OCI-LY1 (cell line): ENCODE measurements at regions not wholly inside any gene's neighbourhood (a gene's known extent, or its start where the extent isn't known, plus 50 kb on each side); places are given as distances from the start of the nearest gene placed in this dataset.

Experiments
- H2AFZ ChIP-seq: fragments of 200-600 bp; sonication (generic), shearing (Covaris generic); 2 replicates; pipeline ENCODE4 v1.6.0; 2014; ENCODE audit warnings: antibody characterized with exemption, mild to moderate bottlenecking, low read length
- H3F3A ChIP-seq: fragments of 200-600 bp; sonication (generic), shearing (Covaris generic); 2 replicates; pipeline ENCODE4 v1.6.0; 2014; ENCODE audit warnings: mild to moderate bottlenecking, antibody characterized with exemption, low read length, moderate library complexity; ENCODE audit not compliant: insufficient read depth
- H3K27ac ChIP-seq: fragments of 200-600 bp; sonication (generic); 2 replicates; pipeline ENCODE4 v1.5.1; 2014; ENCODE audit warnings: low read length, mixed run types, mild to moderate bottlenecking, low read depth; ENCODE audit not compliant: poor library complexity, severe bottlenecking
- H3K27me3 ChIP-seq: fragments of 200-600 bp; sonication (generic); 2 replicates; pipeline ENCODE4 v1.6.0; 2014; ENCODE audit warnings: antibody characterized with exemption, mild to moderate bottlenecking, low read length, moderate library complexity; ENCODE audit not compliant: insufficient read depth
- H3K36me3 ChIP-seq: fragments of 200-600 bp; sonication (generic); 2 replicates; pipeline ENCODE4 v1.6.1; 2014; ENCODE audit warnings: mild to moderate bottlenecking, antibody characterized with exemption, low read length, moderate library complexity, mixed read lengths; ENCODE audit not compliant: insufficient read depth
- H3K4me1 ChIP-seq: fragments of 200-600 bp; sonication (generic); 2 replicates; pipeline ENCODE4 v1.5.1; 2014; ENCODE audit warnings: mild to moderate bottlenecking, low read length, moderate library complexity; ENCODE audit not compliant: insufficient read depth, severe bottlenecking
- H3K4me2 ChIP-seq: fragments of 200-600 bp; sonication (generic), shearing (Covaris generic); 2 replicates; pipeline ENCODE4 v1.6.1; 2014; ENCODE audit warnings: low read length
- H3K4me3 ChIP-seq: fragments of 200-600 bp; sonication (generic); 2 replicates; pipeline ENCODE4 v1.5.1; 2014; ENCODE audit warnings: low read length, low read depth, mild to moderate bottlenecking, mixed read lengths; ENCODE audit not compliant: poor library complexity, severe bottlenecking
- H3K79me2 ChIP-seq: fragments of 200-600 bp; shearing (Covaris generic); 2 replicates; pipeline ENCODE4 v1.6.1; 2016; ENCODE audit warnings: mixed run types, low read length, mixed read lengths; ENCODE audit not compliant: insufficient read depth
- H3K9ac ChIP-seq: fragments of 200-600 bp; sonication (generic), shearing (Covaris generic); 2 replicates; pipeline ENCODE4 v1.6.1; 2014; ENCODE audit warnings: mild to moderate bottlenecking, low read length, mixed read lengths
- H3K9me2 ChIP-seq: fragments of 200-600 bp; sonication (generic), shearing (Covaris generic); 2 replicates; pipeline ENCODE4 v1.6.1; 2014; ENCODE audit warnings: low read depth, mild to moderate bottlenecking, low read length, mixed read lengths
- H3K9me3 ChIP-seq: fragments of 200-600 bp; shearing (Covaris generic); 2 replicates; pipeline ENCODE4 v1.6.1; 2014; ENCODE audit warnings: low read length, mixed read lengths
- H4K20me1 ChIP-seq: fragments of 200-600 bp; sonication (generic), shearing (Covaris generic); 2 replicates; pipeline ENCODE4 v1.6.0; 2016; ENCODE audit warnings: mild to moderate bottlenecking, low read length; ENCODE audit not compliant: insufficient read depth
- CTCF ChIP-seq: fragments of 200-600 bp; sonication (generic), shearing (Covaris generic); IDR thresholded peaks from 2 replicates; pipeline ENCODE4 v1.5.1; 2017; ENCODE audit warnings: mild to moderate bottlenecking, antibody characterized with exemption, low read length, moderate library complexity, mixed read lengths
- EZH2 ChIP-seq: fragments of 200-600 bp; sonication (generic), shearing (Covaris generic); IDR thresholded peaks from 2 replicates; pipeline ENCODE4 v1.8.0; 2017; ENCODE audit warnings: borderline replicate concordance, mixed run types, mild to moderate bottlenecking, antibody characterized with exemption, low read length, moderate library complexity, mixed read lengths

GRCh38 chr4:64766565-64766964 lies 357.3 kb upstream of the TECRL start:
- H3K27ac ChIP-seq = no peak overlapping the region
- no peaks in the 10 kb centered on the region for H3K36me3 ChIP-seq
- H3K4me1 ChIP-seq = no peaks in the 10 kb centered on the region
- no peaks in the 10 kb centered on the region for H4K20me1 ChIP-seq
- no peak overlapping the region for H3K9ac ChIP-seq
- H3F3A ChIP-seq = no peaks in the 10 kb centered on the region
- H2AFZ ChIP-seq = no peak overlapping the region
- H3K9me2 ChIP-seq = no peaks in the 10 kb centered on the region
- no peaks in the 10 kb centered on the region for H3K9me3 ChIP-seq
- H3K4me3 ChIP-seq = no peak overlapping the region
- H3K27me3 ChIP-seq = no peaks in the 10 kb centered on the region
- no peak overlapping the region for H3K4me2 ChIP-seq
- no peaks in the 10 kb centered on the region for H3K79me2 ChIP-seq
- TF ChIP-seq EZH2 = no peak
- no peak for TF ChIP-seq CTCF

- TF ChIP-seq CTCF (no peak), EZH2 (no peak)
- Histone ChIP-seq H3K9ac (no peak overlapping the region), H3K27me3 (no peaks in the 10 kb centered on the region), H2AFZ (no peak overlapping the region), H3K79me2 (no peaks in the 10 kb centered on the region), H3K4me2 (no peak overlapping the region), H3K36me3 (no peaks in the 10 kb centered on the region), H3K9me3 (0 out of 2 replicates have a peak, but pooled peaks cover 3% of the 10 kb centered on the region), H3F3A (no peaks in the 10 kb centered on the region), H3K9me2 (no peaks in the 10 kb centered on the region), H4K20me1 (no peaks in the 10 kb centered on the region), H3K27ac (no peak overlapping the region), H3K4me1 (no peaks in the 10 kb centered on the region), H3K4me3 (no peak overlapping the region)
Measured at GRCh38 chr4:64756016-64756415, 346.8 kb upstream of the TECRL start.

GRCh38 chr4:64747919-64748715 lies 338.9 kb upstream of the TECRL start:
- Histone ChIP-seq H4K20me1 (no peaks in the 10 kb centered on the region), H3K27me3 (no peaks in the 10 kb centered on the region), H3K36me3 (no peaks in the 10 kb centered on the region), H3K27ac (no peak overlapping the region), H3K79me2 (no peaks in the 10 kb centered on the region), H3F3A (no peaks in the 10 kb centered on the region), H3K4me1 (no peaks in the 10 kb centered on the region), H3K9ac (no peak overlapping the region), H3K9me3 (no peaks in the 10 kb centered on the region), H2AFZ (no peak overlapping the region), H3K9me2 (no peaks in the 10 kb centered on the region), H3K4me3 (no peak overlapping the region), H3K4me2 (no peak overlapping the region)
- no peak for TF ChIP-seq CTCF
